ENCODE measurements at regions not wholly inside any gene's neighbourhood (a gene's known extent, or its start where the extent isn't known, plus 50 kb on each side); places are given as distances from the start of the nearest gene placed in this dataset.
"Not testable (repeated sequence)": the region's sequence is repeated elsewhere in the genome, so short reads cannot be mapped to it uniquely, and the experiment has no call there.

GRCh38 chr6:119749335-119749734 is 399.8 kb upstream of the MAN1A1 start:
- H3K9me3 ChIP-seq (ENCODE audit: severe bottlenecking): no peaks in the 10 kb centered on the region
- no peak for ATAC-seq (ENCODE audit: low read depth)
- no peaks in the 10 kb centered on the region for H3K36me3 ChIP-seq (ENCODE audit: low read depth)
- H3K4me3 ChIP-seq (ENCODE audit: severe bottlenecking): no peak overlapping the region
- no peaks in the 10 kb centered on the region for H3K4me1 ChIP-seq (ENCODE audit: insufficient read depth, poor library complexity, severe bottlenecking)
- peaks cover 4% of the 10 kb centered on the region for H3K27me3 ChIP-seq (ENCODE audit: insufficient read depth, poor library complexity, severe bottlenecking)
- TF ChIP-seq, protein P1, sequence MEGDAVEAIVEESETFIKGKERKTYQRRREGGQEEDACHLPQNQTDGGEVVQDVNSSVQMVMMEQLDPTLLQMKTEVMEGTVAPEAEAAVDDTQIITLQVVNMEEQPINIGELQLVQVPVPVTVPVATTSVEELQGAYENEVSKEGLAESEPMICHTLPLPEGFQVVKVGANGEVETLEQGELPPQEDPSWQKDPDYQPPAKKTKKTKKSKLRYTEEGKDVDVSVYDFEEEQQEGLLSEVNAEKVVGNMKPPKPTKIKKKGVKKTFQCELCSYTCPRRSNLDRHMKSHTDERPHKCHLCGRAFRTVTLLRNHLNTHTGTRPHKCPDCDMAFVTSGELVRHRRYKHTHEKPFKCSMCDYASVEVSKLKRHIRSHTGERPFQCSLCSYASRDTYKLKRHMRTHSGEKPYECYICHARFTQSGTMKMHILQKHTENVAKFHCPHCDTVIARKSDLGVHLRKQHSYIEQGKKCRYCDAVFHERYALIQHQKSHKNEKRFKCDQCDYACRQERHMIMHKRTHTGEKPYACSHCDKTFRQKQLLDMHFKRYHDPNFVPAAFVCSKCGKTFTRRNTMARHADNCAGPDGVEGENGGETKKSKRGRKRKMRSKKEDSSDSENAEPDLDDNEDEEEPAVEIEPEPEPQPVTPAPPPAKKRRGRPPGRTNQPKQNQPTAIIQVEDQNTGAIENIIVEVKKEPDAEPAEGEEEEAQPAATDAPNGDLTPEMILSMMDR (IDR thresholded peaks at IDR 0.05; ENCODE audit: poor library complexity, severe bottlenecking): no peak
- no peak for DNase-seq (ENCODE audit: low spot score)
- no peak overlapping the region for H3K27ac ChIP-seq (ENCODE audit: poor library complexity, severe bottlenecking)

DNA sequence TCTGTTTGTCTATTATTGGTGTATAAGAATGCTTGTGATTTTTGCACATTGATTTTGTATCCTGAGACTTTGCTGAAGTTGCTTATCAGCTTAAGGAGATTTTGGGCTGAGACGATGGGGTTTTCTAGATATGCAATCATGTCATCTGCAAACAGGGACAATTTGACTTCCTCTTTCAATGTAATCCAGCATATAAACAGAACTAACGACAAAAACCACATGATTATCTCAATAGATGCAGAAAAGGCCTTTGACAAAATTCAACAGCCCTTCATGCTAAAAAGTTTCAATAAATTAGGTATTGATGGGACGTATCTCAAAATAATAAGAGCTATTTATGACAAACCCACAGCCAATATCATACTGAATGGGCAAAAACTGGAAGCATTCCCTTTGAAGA is 399.0 kb upstream of the MAN1A1 start:
- not testable (repeated sequence) for H3K4me1 ChIP-seq (ENCODE audit: insufficient read depth, poor library complexity, severe bottlenecking); H3K27me3 ChIP-seq (ENCODE audit: insufficient read depth, poor library complexity, severe bottlenecking); H3K9me3 ChIP-seq (ENCODE audit: severe bottlenecking); DNase-seq (ENCODE audit: low spot score); H3K36me3 ChIP-seq (ENCODE audit: low read depth); H3K27ac ChIP-seq (ENCODE audit: poor library complexity, severe bottlenecking); ATAC-seq (ENCODE audit: low read depth); H3K4me3 ChIP-seq (ENCODE audit: severe bottlenecking)

DNA sequence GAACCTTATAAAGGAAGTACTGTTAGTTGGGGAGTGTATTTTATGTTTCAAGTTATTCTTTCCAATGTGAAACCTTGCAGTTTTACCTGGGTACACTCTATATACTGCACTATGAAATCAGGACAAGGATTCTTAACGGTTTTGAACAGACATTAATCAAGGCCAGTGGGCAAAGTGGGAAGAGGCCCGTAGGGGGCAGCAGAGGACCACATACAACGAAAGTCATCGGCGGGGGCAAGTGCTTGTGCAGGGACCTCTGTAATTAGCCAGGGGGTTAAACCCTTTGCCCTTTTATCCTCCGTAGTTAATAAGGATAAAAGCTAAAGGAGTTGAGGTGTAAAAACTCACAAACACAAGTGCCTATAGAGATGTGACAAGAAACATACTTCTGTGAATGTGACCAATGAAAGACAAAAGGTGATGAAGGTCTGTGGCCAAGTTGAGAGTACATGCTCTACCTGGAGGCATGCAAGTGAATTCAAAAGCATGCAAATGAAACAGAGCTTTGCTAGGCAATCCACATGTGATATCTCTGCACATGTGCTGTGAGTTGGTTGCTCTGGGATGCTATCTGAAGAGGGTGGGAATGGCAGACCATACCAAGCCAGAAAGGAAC is 392.7 kb upstream of the MAN1A1 start:
- H3K36me3 ChIP-seq (ENCODE audit: low read depth): no peaks in the 10 kb centered on the region
- H3K4me3 ChIP-seq (ENCODE audit: severe bottlenecking): no peak overlapping the region
- no peak overlapping the region for H3K27ac ChIP-seq (ENCODE audit: poor library complexity, severe bottlenecking)
- no peak for DNase-seq (ENCODE audit: low spot score)
- H3K27me3 ChIP-seq (ENCODE audit: insufficient read depth, poor library complexity, severe bottlenecking): no peaks in the 10 kb centered on the region
- TF ChIP-seq, protein P1 (IDR thresholded peaks at IDR 0.05; ENCODE audit: poor library complexity, severe bottlenecking): peak; percentile 93
- no peaks in the 10 kb centered on the region for H3K4me1 ChIP-seq (ENCODE audit: insufficient read depth, poor library complexity, severe bottlenecking)
- ATAC-seq (ENCODE audit: low read depth): peak; percentile 77; the same call in 2 of the 3 replicates
- H3K9me3 ChIP-seq (ENCODE audit: severe bottlenecking): no peaks in the 10 kb centered on the region

DNA sequence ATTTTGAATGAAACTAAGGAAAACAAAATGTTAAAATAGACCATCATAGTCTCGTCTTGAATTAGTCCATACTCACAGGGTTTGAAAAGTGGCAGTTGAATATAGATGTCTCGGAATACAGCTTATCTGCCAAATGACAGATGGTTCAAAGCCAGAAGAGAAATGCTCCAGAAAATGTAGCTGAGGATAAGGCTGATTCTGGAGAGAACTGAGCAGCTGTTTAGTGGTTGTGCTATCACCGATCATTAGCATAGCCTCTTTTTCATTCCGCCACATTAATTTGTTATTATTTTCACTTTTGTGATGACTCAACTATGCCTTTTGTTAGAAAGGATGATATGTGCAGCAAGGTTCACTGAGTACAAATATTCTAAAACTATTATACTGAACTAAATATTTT is 390.2 kb upstream of the MAN1A1 start:
- no peak overlapping the region for H3K27ac ChIP-seq (ENCODE audit: poor library complexity, severe bottlenecking)
- H3K4me1 ChIP-seq (ENCODE audit: insufficient read depth, poor library complexity, severe bottlenecking): no peaks in the 10 kb centered on the region
- H3K36me3 ChIP-seq (ENCODE audit: low read depth): no peaks in the 10 kb centered on the region
- DNase-seq (ENCODE audit: low spot score) (no peak), ATAC-seq (ENCODE audit: low read depth) (no peak)
- H3K27me3 ChIP-seq (ENCODE audit: insufficient read depth, poor library complexity, severe bottlenecking): no peaks in the 10 kb centered on the region
- no peaks in the 10 kb centered on the region for H3K9me3 ChIP-seq (ENCODE audit: severe bottlenecking)
- H3K4me3 ChIP-seq (ENCODE audit: severe bottlenecking): no peak overlapping the region
- TF ChIP-seq, protein P1 (IDR thresholded peaks at IDR 0.05; ENCODE audit: poor library complexity, severe bottlenecking): no peak

DNA sequence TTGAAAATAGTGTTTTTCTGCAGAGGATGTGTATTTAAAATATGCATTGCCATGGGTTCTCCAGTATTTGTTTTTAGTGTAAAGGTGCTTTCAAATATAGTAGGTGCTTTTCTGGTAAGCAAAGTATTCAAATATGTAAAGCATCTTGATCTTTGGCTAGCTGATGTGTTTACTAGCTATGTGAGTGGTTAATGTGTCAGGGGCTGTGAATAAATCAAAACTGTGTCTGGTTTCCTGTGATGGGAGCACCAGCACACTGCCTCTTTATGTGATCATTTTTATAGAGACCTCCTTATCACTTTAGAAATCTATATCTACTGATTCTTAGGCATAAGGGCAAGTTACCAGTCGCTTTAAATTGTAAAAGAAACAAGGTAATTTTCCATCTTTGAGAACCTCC is 388.9 kb upstream of the MAN1A1 start:
- no peak overlapping the region for H3K27ac ChIP-seq (ENCODE audit: poor library complexity, severe bottlenecking)
- no peaks in the 10 kb centered on the region for H3K4me1 ChIP-seq (ENCODE audit: insufficient read depth, poor library complexity, severe bottlenecking)
- no peak for DNase-seq (ENCODE audit: low spot score)
- TF ChIP-seq, protein P1 (IDR thresholded peaks at IDR 0.05; ENCODE audit: poor library complexity, severe bottlenecking): no peak
- H3K27me3 ChIP-seq (ENCODE audit: insufficient read depth, poor library complexity, severe bottlenecking): no peaks in the 10 kb centered on the region
- H3K36me3 ChIP-seq (ENCODE audit: low read depth): no peaks in the 10 kb centered on the region
- no peak for ATAC-seq (ENCODE audit: low read depth)
- H3K9me3 ChIP-seq (ENCODE audit: severe bottlenecking): no peaks in the 10 kb centered on the region
- H3K4me3 ChIP-seq (ENCODE audit: severe bottlenecking): no peak overlapping the region
